Mucosa of gallbladder (tissue), 1 donor: ENCODE measurements at regions not wholly inside any gene's neighbourhood (a gene's known extent, or its start where the extent isn't known, plus 50 kb on each side); places are given as distances from the start of the nearest gene placed in this dataset.
"Not testable (repeated sequence)": the region's sequence is repeated elsewhere in the genome, so short reads cannot be mapped to it uniquely, and the experiment has no call there.

Experiments
- DNase-seq: peaks from one replicate; pipeline ENCODE4 v3.0.0-alpha.2; 2020; ENCODE audit warnings: low spot score
- donor health status: DM: no; HTN: no; CAD: no.

DNA sequence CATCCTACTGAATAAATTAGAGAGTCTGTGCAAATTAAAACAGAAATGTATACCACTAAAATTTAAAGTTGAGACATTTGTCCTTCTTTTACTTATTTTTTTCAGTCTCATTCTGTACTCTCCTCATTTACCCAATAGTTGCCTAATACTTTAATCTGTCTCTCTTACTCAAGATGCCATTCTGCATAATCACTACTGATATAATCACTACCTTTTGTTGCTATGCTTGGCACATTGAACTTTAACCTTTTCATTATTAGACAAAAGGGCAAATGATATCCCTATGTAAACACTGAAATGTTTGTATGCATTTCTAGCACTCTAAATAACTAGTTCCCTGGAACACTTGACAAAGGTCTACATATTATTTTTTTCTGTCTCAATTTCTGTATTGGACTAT, 1108.3 kb upstream of the FLRT2 start:
- DNase-seq, result no peak

DNA sequence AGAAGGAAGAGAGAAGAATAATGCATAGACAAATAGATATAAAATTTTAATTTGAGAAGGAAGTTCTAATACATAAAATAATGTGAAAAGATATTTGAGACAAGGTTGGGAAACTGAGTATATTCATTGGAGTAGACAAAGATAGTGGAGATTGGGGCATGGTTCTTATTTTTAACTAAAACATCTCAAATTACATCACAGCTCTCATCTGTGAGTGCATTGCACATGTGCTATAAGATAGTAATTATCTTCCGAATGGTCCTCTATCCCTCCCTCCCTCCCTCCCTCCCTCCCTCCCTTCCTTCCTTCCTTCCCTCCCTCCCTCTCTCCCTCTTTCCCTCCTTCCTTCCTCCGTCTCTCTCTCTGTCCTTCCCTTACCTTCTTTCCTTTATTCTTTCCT, 1104.0 kb upstream of the FLRT2 start:
- DNase-seq, result no peak

DNA sequence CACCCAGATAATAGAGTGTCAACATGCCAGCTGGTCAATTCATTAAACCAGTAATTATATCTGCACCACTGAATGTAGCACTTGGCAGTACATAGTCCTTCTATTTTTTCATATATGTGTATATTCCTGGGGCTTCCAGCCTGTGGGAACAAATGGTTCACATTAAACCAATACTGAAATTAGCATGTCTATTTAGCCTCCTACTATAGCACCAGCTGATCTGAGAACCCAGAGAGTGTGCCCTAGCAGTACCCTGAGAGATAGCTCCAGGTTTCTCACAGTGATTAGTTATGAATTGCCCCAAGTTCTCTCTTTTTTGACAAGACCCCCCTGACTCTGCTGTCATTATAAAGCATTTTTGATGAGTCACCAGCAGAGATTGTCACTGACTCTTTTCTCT, 1097.3 kb upstream of the FLRT2 start:
- DNase-seq, result no peak

DNA sequence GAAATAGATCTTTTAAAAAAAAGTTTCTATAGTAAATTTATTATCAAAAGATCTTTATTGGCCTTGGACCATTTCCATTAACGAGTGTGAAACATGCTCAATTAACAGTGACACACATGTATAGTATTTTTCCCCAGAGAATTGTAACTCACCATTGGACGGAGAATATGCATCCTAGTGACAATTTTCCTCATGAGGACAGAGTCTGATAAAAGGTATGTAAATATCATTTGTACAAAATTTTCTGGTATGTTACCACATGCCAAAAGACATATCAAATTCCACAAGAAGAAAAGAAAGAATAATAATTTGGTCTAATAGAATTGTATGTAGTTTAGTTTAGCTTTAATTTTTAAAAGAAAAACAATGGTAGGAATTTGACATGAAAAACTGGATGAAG, 1096.0 kb upstream of the FLRT2 start:
- DNase-seq, result no peak

DNA sequence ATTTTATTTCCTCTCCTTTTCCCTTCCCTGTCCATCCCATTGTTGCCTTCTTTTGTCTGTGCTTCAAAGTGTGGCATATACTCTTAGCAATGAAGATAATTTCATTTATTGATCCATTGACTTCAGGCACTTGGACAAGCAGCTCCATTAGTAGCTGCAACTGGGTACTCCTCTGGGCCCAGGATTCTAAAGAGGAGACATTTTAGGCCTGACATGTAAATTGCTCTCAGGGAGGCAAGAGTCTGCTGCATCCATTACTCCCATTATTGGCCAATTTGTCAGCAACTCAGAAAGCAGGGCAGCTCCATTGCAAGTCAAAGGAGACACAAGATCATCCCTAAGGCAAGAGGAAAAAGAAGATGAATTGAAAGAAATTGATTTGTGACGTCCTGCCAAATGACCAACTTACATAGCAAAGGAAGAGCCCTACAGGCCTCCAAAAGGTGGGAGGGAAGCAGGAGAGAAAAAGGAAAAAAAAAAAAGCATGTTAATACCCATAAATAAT, 1094.1 kb upstream of the FLRT2 start:
- no peak for DNase-seq

DNA sequence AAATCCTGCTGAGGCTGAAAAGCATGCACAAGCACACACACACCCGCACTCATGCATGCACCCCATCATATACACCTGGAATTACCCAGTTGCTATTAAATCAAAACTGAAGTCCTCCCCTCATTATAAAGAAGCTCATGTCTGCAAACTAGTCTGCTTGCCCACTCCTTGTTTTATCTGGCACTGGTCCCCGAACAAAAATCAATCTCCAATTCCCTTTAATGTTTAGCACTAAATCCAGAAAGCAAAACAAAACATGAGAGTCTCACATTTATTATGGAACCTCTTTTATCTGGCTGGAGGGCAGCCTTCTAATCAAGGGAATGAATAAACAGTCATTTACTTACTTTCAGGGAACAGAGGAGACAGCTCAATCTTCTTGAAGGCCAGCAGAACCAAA, 1093.4 kb upstream of the FLRT2 start:
- DNase-seq, result no peak

DNA sequence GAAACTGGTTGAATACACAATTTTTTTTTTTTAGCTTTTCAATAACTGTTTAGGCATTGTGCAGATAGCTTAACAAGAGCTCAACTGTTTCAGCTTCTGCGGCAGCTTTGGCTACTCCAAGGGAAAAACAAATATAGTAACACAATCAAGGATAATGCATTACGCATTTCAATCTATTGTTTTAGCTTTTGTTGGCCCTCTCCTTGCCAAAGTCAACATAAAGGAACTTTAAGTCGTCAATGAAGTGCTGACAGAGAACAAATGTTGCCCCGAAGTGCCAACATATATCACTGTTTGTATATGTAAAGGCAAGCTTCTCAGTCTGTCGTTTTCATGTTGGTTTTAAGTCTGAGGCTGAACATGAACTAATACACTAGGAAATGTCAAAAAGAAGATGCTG, 1087.4 kb upstream of the FLRT2 start:
- DNase-seq, result no peak

DNA sequence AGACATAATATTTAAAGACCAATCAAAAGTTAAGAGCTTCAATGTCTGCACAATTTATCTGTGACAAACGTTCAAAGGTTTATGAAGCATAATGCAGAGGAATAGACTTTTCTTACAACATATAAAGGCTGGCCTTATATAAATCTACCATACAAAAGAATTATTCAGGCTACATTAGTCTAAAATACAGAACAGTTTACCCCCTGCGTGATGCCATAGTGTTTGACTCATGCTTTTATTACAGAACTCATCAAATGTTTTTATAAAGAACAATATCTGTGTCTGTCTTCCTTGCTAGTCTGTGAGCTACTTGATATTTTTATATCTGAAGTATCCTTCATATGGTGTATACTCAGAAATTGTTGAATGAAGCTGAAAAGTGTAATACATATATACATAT, 1084.5 kb upstream of the FLRT2 start:
- DNase-seq, result no peak

DNA sequence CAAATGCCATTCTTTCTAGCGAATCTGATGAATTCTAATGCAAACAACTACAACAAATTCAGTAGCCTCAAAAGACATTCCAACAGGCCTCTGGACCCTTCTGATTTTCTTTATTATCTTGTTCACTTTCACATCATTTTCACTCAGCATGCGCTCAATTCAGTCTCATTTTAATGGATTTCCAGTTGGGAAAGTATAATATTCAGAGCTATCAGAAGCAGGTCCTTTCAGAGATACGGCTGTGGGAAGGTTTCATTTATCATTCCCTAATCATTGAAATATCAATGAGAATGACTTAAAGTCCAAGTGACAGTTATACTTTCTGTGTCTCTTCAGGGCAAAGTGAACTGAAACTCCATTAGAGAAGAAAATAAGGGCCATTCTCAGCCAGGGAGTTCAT, 1083.7 kb upstream of the FLRT2 start:
- no peak for DNase-seq

DNA sequence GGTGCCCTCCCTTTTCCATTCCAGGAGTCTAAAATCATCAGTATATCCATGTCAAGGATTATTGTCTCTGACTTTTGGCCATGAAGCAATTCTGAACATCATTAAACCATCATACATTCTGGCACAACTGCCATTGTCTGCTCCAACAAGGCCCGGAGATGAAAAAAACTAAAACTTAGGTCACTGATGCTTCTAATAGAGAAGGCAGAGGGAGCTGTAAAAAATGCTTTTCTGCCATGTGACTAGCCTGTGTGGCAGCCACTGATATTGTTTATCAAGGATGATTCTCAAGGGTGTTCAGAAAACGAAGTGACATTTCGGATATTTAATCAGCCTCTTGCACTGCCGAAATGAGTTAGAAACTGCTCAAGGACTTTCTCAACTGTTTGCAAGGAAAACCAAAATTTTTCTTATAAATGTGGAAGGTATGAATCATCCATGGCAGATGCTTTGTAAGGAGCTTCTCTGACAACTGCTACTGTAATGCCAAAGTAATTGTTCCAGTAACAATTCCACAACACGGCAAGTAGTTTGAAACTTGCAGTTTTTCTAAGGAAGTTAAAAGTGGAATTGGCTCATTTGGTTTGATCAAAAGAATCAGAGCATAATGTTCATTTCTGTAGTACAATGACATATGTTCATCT, 1076.5 kb upstream of the FLRT2 start:
- DNase-seq, result no peak

DNA sequence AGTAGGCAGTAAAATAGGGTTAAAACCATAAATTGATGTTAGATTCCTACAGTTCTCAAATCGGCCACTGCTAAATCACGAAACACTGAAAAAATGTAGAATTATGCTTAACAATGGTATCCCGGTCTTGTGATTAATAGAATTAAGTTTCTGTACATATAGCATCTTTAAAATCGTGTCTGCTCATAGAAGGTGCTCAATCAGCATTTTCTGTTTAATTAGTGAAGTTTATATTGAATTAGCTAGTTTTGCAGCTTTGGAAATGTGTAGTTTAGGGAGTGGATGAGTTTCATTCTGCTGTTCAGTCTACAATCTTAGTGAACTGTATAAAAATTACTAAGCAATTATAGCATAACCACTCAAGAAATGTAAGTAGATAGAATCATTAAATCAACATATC, 1075.8 kb upstream of the FLRT2 start:
- DNase-seq, result no peak

DNA sequence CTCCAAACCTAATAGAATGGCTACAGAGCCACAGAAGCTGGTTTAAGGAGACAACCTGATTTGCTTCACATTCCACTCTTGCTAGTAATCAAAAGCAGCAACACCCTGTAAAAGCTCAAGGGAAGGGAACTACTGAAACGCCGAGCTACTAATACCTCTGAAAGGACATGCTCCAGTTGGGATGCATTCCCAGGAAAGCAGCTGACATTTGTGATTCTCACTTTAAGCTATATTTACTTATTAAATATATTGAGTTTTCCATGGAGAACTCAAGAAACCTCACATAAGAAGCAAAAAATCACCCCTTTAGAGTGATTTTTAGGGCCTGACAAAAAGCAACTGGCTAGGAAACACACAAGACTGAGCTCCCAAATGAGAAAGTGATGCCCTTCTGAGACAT, 1073.0 kb upstream of the FLRT2 start:
- no peak for DNase-seq

DNA sequence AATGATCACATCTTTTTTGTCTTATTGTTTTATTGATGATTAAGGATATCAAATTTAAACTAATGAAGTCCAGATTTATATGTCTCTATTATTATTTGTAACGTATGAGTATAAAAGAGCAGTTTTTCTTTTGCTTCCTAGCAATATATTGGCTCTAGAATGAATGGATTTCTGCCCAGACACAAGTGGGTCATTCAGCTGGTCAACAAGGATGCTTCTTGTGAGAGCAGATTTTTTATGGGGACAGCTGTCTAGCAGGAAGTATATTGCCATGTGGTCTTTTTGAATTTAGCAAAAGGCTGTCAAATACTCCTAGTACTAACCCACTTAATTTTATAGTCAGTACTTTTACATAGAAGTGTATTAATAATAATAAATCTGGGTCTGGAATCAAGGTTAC, 1071.1 kb upstream of the FLRT2 start:
- no peak for DNase-seq

DNA sequence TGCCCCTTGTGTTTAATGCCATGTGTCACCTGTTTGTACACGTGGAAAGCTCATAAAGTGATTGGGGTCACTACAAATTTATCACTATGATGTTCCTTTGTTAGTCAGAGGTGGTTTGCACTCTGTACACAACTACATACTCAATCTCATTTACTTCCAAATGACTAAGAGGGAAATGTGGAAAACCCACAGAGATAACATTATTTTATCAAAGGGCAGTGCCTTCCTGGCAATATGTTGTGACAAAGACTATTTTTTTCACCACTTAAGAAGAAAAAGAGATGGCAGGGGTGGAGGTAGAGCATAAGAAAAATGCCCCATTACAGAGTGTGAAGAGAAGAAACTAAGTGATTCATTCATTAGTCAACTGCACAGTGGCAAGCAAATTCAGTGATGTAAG, 1064.1 kb upstream of the FLRT2 start:
- no peak for DNase-seq

DNA sequence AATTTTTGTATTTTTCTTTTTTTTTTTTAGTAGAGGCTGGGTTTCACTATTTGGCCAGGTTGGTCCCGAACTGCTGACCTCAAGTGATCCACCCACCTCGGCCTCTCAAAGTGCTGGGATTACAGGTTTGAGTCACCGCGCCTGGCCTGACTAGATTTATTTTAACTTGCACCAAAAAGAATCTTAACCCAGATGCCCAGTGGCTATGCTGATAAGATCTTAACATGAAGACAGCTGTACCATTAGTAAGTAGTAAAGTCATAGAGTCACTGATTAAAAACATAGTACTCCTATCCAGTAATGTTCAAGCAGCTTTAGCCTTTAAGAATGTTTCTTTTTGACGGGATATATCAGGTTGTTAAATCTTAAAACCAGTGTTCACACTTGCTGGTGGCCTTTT, 1061.8 kb upstream of the FLRT2 start:
- no peak for DNase-seq

DNA sequence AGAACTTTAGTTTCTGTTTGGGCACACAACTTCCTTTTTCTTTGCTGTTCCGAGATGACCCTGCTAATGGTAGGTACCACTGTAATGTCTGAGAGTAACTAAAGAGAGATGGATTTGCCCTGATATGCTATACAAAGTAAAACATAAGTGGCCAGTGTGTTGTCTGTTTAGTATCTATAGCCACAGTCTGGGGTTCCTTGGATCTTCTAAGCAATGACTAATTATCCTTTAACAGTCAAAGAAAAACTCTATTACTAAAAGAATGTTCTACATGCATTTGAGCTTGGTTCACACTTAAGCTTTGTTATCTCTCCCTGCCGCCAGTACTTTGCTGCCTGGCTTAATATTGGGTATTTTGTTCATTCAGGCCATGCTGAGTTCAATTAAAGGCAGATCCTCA, 1051.9 kb upstream of the FLRT2 start:
- no peak for DNase-seq

DNA sequence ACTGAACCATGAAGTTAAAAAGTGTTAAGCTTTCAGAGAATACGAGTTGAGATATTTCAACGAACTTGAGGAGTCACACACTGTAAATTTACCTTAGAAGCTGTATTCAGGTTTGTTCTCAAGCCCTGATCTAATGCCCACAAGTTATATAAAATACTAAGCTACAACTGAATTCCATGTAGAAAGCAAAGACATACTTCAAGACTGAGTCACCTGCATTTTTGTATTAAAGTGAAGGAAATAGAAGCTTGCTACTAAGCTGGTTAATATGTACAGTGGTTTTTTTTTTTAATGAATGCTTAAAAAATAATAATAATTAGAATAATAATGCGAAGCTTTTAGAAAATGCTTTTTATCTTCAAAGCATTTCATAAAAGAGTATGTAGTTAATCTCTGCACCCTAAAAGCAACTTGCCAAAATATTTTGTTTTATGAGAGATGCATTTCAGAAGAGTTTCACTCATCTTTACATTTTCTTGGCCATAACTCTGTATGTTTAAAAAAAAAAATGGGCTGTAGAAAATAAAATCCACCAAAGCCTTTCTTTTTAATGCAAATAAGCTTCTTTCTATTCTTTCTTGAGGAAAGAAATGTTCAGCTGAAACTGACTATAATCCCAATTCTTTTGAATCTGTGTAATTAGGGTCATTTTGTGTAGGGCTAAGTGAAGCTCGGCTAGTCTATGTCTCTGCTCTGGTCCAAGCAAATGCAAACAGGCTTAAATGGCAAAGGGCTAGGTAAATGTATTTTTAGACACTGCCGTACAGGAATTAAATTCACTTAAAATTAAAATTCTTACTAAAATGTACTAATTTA, 1047.5 kb upstream of the FLRT2 start:
- DNase-seq, result no peak

DNA sequence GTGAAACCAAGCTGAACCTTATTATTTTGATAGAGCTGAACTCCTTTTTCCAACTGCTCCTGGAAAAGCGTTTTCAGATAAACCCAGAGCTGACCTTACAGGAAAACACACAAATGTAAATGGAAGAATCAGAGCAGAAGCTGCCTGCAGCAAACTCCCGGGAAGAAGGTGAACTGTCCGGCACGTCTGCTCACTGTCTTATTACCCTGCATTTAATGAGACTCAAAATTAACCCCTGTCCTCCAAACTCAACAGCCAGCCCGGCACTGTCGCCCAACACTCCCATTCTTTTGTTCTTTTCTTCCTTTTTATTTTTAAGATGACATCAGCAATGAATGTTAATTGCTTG, 1046.9 kb upstream of the FLRT2 start:
- DNase-seq, result no peak

DNA sequence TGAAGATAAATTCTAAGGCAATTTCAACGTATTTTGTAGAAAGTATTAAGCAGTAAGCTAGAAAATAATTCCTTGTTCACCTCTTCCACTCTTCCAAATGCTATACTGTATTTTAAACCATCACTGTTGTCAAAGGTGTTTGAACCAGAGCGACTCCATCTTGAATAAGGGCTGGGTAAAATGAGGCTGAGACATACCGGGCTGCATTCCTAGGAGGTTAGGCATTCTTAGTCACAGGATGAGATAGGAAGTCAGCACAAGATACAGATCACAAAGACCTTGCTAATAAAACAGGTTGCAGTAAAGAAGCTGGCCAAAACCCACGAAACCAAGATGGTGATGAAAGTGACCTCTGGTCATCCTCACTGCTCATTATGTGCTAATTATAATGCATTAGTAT, 1045.7 kb upstream of the FLRT2 start:
- not testable (repeated sequence) for DNase-seq

DNA sequence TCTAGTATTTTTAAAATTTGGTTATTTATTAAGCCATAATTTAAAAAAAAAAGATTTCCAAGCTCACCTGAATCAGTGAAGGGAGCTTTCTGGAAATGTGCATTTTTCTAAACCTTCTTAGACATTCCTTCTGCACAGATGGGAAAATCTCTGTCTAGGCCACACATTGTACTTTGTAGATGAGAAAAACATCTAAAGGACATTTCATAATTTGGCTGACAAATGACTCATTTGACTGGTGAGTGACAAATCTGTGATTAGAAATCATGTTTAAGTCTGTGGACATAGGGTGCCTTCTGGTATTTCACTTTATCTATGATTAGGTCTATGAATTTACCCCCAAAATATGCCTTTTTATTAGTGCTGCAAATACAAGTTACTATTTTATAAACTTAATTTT, 1044.9 kb upstream of the FLRT2 start:
- DNase-seq, result no peak

DNA sequence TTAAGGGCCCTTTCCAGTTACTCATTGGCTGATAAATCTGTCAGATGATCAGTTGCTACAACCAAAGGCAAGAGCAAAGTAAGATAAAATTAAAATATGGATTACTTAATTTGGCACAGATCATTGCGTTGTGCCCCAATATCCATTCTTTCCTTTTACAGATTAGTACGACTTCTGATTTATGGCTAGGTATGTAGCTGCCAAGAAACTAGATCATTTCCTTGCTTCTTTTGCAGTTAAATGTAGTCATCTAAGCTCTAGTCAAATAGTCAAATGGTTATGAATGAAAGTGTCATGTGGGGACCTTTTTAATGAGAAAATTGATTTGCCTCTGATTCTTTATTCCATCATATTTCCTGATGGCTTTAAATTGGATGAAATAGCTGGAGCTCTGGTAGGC, 1039.9 kb upstream of the FLRT2 start:
- no peak for DNase-seq

DNA sequence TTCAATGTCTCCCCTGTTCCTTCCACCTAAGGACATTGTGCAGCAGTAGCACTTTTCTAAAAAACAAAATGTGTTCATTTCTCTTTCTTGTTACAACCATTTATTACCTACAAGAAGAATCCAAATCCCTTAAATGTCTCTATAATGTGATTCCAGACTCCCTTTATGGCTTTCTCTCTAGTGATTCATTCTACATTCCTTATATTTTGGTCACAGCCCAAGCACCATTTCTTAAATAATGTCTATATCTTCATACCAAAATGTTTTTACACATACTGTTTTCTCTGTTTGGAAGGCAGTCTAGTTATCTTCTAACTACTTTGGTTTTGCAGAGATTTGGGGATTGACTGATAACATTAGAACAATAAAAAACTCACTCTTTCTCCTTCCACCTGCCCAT, 1037.3 kb upstream of the FLRT2 start:
- no peak for DNase-seq

DNA sequence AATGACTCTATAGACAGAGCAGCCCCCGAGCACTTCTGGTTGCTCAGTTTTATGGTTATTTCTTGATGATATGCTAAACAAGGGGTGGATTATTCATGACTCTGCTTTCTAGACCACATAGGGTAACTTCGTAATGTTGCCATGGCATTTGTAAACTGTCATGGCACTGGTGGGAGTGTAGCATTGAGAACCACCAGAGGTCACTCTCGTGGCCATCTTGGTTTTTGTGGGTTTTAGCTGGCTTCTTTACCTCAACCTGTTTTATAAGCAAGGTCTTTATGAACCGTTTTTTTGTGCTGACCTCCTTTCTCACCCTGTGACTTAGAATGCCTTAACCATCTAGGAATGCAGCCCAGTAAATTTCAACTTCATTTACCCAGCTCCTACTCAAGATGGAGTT, 1036.2 kb upstream of the FLRT2 start:
- DNase-seq, result no peak

DNA sequence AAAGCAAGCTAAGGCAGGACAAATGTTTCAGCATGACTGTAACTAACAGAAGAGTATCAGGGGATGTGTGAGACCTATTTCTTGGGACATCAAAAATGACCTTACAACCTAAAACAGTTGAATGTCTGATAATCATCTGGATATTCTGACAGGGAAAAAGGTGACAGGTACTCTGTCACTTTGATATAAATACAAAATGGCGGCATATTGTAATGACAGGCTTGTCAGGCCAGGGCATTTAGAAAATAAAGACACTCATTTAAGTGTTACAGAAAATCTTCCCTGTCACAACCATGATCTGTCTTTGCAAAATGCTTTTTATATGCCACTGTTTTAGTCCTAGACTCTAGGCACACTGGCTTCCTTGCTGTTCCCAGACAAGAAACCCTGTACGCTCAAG, 1033.3 kb upstream of the FLRT2 start:
- DNase-seq, result no peak
